HG02610 (cell line): ENCODE measurements at regions not wholly inside any gene's neighbourhood (a gene's known extent, or its start where the extent isn't known, plus 50 kb on each side); places are given as distances from the start of the nearest gene placed in this dataset.

Source experiments
- ATAC-seq: cut with Tn5 transposase; IDR thresholded peaks from one replicate; pipeline ENCODE4 v1.9.1; 2021; ENCODE audit warnings: mild to moderate bottlenecking, moderate library complexity; ENCODE audit not compliant: unreplicated experiment

DNA sequence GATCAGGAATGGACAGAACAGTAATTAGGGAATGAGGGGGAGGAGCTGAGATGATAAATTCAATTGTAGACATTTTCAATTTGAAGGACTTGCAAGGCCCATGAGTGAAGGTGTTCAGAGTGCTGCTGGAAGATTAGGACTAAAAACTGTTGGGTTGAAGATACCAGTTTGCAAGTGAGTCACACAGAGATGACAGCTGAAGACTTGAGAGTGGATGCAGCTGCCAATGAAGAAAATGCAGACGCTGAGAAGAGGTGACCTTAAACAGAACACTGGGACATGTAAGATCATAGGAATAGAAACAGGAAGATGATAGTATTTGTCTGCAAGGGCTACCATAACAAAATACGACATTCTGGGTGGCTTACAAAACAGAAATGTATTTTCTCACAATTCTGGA, 1716.5 kb upstream of the SLC10A2 start:
- ATAC-seq, result no peak

DNA sequence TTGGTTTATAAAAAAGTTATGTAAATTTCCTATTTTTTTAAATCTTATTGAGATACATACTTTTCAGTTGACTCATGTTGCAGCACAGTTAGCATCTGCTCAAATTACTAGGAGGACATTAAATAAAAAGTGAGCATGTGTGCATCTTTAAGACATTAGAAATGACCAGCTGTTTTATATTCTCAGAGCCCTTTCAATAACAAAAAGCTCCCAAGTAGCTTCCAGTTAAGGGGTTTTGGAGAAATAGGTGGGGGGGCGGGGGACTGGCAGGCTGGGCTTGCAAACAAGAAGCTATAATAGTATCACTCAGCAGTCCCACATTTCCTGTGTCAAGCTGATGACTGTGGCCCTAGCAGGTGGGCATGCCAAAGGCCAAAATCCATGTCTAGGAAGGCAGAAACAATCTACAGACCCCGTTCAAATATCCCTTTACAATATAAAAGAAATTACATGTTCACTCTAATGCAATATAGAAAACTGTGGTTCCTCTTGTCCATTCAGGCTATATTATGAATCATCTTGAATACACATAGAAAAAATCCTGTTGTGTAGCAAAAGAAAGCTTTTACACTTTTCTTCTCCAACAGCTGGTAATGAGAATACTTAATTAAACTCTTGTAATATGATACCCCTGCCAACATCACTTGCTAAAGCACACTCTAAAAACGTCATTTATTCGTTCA, 1713.2 kb upstream of the SLC10A2 start:
- ATAC-seq, result no peak

DNA sequence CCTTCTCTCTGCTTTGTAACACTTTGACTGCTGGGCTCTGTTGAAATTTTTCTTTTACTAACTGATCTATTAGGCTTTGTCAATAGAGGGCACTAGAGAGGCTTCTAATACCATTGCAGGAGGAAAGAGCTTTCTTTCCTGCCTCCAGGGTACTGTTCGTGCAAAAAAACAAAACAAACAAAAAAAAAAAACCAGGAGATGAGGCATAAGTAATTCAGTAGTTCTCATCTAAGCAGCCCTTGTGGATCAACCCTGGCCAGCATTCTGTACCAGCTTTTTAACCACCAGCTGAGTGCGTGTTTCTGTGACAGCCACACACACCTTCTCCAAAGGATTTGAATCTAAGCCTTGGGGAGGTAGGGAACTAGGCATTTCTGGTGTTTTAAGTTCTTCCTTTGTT, 1707.6 kb upstream of the SLC10A2 start:
- peak; percentile 60 for ATAC-seq

DNA sequence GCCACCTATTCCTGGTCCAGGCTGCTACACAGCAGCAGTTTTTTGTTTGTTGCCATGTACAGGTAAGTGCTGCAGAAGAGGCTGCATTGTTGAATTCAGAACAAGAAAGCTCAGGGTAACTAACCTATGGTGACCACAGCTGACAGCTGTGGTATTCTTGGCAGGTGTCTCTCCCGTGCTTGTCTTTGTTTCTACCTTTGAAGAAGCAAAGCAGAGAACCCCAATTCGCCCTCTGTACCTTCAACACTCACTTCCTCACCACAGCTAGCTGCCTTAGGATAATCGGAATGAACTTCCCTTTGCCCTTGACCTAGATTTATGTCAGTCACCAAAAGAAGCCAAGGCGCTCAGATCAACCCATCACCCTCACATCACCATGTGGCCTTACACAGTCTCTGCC, 1703.3 kb upstream of the SLC10A2 start:
- ATAC-seq, result no peak

DNA sequence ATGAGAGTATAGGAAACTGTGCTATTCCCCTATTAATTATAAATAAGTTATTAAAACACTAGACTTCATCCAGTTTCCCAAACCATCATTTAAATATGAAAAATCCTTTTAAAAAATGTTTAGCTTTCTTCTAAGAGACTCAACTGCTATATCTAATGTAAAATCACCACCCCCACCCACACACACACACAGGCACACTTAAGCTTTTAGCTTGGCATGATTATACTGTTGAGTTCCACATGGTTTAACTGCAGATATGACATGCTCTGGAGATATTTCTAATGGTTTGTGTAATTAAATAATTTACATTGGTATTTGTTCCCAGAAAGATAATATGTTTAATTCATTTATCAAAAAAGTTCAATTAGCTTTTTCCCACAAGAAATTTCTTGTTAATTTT, 1700.1 kb upstream of the SLC10A2 start:
- no peak for ATAC-seq

DNA sequence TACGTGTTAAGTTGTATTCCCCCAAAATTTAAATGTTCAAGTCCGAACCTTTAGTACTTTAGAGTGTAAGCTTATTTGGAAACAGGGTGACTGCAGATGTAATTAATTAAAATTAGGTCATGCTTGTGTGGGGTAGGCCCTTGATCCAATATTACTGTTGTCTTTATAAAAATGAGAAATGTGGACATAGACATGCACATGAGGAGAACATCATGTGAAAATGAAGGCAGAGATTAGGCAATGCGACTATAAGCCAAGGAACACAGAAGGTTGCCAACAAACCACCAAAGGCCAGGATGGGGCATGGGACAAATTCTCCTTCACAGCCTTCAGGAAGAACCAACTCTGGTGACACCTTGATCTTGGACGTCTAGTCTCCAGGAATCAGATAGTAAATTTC, 1698.4 kb upstream of the SLC10A2 start:
- no peak for ATAC-seq

DNA sequence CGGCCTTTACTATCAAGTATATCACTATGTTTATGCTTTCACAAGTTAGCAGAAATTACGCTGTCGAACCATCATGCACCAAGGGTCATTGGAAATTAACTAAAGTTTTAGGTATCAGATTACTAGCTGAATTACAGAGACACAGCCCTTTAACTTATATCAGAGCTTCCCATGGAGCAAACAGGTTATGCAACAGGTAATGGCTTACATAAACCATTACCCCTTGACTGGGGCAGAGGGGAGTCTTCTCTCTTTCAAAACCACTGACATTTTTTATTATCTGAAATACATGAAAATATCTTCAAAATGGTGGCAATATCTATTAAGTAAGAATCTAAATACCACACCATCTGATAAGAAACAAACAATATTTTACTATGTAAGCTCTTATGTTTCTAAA, 1692.9 kb upstream of the SLC10A2 start:
- ATAC-seq, result no peak

DNA sequence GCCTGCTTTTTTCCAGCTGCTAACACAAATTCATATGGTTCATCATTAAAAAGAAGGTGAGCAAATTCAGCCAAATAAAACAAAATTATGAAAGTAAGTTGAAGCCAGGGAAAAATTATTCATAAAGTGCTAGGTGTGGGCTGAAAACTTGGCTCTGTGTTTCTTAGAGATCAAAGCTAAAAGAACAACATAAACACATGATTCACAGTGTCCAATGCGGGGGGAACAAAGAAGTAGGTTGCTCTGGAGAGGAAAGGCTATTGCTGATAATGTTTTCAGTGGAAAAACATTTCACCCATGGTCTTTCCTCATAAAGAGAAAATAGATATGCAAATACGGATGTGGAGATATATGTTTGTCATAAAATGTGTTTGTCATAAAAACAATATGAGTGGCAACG, 1691.5 kb upstream of the SLC10A2 start:
- no peak for ATAC-seq

DNA sequence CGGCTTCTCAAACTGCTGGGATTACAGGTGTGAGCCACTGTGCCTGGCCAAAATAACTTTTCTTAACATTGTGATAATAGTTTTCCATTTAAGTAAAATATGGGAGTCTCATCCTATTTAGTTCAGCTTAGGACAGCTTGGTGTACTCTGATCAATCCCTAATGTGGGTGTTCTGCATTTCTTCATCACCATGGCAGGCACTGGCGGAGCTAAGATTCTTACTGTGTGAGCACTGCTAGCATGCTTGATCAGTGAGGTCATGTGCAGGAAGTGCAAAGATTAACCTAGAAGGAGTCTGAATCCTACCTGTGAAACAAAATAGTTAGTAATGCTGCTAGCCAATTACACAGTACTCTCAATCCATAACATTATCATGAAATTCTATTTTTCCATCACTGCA, 1684.2 kb upstream of the SLC10A2 start:
- no peak for ATAC-seq

DNA sequence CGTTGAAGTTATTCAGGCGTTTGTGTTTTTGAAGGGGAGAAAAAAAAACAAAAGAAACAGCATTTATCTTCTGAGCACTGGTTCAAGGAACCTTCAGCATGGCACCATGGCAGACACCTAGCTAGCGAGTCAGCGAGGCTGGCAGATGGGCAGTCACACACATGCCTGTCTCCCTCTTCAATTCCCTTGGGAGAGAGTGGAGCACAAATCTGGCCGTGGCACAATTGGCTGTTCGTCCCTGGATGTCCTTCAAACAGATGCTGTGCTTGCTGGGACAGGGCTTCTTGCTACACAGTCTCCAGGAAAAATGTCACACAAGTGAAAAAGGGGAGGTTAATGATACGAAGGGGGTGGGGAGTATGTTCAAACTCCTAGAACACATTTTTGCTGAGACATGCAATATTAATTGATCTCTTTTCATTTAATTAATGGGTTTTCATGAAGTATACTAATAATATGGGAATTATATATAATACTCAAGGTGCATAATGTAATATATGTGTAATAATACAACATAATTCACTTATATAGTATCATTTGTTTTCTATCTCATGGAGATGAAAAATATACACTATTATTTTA, 1674.5 kb upstream of the SLC10A2 start:
- ATAC-seq, result no peak

DNA sequence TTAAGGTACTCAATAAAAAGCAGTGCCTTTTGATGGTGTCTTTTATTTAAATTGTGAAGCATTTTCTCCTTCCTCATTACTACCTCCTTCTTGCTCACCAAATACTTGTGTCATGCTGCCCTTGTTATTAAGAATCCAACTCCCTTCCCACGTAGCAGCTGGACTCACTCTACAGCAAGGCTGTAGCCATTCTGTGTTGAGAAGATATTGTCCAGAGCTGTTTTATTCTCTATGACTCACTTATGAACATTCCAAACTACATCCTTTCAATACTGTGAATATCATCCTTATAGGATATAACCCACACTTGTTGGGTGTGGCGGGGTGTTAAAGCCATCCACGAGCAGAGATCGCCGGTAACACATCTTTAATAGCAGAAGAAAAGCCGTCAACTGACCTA, 1671.5 kb upstream of the SLC10A2 start:
- ATAC-seq, result no peak

DNA sequence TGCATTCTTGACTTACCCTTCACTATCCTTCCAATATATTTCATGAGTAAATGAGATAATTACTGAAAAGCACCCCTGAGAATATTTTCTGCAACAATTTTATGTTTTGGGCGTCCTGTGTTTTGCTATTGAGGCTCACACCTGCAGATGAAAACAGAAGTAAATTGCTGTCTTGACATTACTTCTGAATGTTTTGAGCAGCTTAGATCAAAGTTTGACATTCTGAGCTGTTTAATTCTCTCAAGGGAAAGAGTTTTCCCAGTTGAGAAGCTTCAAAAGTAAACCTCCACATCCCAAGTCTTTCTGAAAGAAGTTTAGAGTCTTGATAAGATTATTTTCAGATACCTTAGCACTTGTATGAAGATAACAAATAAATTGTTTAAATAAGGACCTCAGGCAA, 1667.2 kb upstream of the SLC10A2 start:
- ATAC-seq, result no peak

DNA sequence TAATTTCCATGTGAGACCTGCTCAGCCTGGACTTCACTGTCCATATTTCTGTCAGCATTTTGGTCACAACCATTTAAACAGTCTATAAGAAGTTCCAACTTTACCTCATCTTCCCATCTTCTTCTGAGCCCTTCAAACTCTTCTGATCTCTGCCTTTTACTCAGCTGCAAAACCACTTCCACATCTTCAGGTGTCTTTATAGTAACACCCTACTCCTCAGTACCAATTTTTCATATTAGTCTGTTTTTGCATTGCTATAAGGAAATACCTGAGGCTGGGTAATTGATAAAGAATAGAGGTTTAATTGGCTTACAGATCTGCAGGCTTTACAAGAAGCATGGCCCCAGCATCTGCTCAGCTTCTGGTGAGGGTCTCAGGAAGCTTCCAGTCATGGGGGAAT, 1648.9 kb upstream of the SLC10A2 start:
- no peak for ATAC-seq

DNA sequence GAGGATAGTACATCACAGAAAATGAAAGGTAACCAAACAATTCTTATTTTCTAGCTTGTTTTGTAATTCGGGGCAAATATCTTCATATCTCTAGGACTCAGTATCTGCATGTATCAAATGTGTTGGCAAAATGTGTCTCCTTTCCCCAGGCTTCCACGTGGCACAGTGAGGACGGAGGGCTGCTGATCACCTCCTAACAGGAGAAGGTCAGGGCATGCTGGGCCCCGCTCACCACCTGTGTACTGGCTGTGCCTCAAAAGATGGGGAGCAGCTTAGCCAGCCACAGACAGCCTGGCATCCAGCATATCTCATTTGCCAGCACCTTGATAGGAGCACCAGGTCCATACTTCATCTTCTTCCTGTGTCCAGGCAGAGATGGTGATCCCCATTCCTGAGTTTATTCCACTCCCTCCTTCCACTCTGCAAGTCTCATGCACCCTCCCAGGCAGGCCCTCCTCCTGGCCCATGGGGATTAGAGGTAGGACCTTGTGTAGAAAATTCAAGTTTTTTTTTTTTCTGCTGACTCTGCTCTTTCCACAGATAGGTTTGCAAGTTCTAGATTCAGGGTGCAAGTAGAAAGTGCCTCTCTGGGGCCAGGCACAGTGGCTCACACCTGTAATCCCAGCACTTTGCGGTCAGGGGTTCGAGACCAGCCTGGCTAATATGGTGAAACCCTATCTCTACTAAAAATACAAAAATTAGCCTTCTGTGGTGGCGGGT, 1639.0 kb upstream of the SLC10A2 start:
- no peak for ATAC-seq

DNA sequence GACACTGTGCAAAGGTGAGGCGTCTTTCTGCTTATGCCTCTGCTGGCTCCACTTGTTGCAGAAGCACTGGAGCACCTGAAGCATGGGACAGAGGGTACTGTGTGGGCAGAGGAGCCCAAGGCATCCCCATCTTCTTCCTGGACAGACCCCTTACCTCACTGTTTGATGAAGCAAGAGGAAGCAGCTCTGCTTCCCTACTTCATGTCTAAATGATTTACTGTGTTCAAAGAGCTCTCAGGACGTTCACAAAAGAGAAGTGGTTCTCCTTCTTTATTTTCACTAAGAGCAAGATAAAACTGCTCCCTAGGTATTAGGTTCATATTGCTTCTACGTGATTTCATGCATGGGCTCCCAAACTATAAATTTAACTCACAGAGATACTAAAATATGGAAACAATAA, 1635.4 kb upstream of the SLC10A2 start:
- no peak for ATAC-seq

DNA sequence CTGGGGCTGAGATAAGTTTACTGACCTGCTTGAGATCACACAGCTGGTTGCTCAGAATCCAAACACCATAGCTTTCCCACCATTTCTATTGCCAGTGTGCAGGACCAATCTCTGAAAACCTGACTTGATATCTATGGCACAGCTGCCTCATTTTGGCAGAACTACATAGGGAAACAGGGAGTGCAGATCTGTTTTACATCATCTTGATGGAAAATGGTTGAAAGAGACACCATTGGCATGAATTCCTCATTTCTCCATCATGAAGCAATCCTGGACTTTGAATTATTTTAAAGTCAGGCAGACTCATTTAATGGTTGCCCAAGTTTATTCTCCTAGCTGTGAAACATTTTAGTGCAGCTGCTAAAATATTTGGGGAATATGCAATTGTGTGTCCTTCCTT, 1628.2 kb upstream of the SLC10A2 start:
- ATAC-seq, result no peak

DNA sequence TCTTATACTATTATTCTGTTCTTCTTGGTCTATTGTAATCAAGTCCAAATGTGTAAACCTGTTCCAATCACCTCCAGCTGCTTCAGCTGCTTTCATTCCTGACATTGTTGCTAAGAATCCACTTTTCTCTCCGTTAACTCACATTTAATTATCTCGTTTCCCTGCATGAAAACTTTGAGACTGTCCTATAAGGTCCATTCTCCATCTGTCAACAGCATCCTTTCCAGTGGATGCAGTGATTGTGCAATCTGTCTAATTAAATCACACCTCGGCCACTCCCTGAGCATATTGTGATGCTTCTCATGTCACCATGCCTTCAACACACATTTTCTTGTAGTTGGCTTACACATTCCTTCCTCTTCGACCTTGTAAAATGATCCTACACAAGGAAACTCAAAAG, 1626.9 kb upstream of the SLC10A2 start:
- ATAC-seq, result no peak

DNA sequence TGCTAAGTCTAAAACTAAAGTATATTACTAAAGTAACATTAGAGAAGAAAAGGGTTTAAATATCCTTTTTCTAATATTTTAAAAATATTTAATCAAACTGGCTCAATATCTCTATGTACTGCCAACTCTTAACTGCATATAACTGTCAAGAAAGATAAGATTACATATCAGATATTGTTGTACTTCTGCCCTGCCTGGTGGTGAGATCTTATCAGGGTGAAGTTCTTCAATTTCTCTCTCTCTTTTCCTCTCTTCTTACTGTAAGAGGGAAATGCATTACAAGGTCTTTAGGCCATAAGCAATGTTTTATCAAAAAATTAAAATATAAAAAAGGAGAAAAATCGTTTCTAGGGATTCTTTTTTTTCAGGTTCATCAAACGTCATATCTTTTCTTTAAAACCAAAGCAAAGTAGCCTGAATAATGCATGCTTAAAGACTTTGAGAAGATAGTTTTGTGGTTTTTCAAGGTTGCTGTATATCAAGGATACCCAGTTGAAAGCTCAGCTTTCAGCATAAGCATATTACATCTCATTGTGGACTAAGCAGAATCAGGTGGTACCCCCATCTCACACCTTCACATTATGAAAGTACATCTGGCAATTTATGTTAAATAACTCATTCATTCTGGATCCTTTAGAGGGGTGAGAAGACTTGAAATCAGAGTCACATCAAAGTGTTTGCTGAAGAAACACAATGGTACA, 1625.7 kb upstream of the SLC10A2 start:
- ATAC-seq, result no peak

DNA sequence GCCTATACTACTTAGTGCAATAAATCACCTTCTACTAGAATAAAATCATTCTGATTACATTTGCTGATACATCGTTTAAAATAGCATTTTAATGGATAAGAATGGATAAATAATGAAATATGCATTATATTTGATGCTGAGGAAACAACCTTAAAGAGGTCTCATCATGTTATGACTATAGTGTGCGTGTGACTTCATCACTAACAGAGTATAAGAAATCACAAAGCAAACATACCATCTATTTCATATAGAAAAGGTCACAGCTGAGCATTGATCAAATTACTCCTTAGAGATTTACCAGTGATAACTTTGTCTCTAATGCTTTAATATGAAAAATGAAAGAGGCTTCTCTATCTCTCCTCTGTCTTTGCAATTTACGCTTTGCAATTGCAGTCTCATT, 1620.3 kb upstream of the SLC10A2 start:
- ATAC-seq, result no peak

DNA sequence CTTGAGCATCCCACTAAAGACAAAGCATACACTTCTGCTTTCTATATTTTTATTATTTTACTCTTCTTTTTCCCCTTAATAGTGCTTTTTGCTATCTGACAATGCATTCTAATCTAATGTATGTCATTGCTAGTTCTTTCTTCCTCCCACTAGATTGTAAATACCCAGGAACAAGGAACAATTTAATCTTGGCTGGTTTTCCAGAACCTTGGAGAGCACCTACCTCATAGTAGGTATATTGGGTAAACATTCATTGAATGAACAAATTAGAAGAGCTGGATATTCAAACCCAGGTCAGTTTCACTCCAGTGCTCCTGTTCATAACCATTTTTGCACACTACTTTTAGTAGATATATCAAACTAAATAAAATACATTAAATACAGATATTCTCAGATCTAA, 1617.6 kb upstream of the SLC10A2 start:
- no peak for ATAC-seq

DNA sequence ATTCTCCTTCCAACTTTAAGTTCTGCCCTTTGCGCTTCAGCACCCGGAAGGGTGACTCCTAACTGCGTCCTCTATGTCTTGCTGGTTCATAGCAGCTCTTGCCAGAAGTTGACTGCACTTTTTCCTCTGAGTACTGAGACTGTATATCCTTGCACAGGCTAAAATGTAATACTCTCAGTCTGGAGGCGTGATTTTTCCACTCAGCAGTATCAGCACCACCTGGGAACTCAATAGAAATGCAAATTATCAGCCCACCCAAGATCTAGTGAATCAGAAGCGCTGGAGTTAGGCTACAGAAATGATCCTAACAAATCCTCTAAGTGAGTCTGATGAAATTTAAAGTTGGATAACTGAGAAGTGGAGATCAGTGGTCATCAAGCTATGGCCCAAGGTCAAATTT, 1611.9 kb upstream of the SLC10A2 start:
- ATAC-seq, result no peak

DNA sequence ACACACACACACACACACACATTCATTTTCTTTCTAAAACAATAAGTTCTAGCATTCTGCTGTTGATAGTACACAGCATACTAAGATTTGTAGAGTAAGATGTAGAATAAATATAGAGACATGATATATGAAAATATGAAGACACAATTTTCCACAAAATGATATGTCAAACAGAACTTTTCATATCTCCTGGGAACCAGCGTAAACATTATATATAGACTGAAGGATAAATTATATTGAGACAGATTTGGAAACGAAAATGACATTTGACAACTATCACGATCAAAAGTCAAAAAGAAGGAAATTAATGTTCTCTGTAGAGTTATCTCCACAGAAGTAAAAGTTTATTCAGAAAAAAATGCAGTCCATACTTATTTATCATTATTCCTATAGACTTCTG, 1605.7 kb upstream of the SLC10A2 start:
- ATAC-seq, result no peak
